ENCODE measurements at regions not wholly inside any gene's neighbourhood (a gene's known extent, or its start where the extent isn't known, plus 50 kb on each side); places are given as distances from the start of the nearest gene placed in this dataset.
"Not testable (repeated sequence)": the region's sequence is repeated elsewhere in the genome, so short reads cannot be mapped to it uniquely, and the experiment has no call there.

DNA sequence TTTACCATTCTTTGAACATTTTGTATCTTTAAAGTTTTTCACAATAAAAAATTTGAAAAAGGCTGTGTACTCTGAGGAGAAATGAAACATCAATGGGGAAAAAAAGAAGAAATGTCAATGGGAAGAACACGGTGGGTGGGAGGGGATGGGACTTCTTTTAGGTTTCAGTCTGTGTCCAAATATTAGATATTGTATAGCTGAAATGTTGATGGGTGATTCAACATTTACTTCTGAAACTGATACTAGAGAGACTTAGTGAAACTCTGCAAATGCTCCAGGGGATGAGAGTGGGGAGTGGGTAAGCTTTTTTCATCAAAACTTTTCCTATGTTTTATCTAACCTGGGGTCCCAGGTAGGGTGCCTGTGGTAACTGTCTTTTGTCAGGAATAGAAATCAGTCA lies 311.9 kb downstream of the MAN2A1 start:
- no peak for ATAC-seq
- intact Hi-C loops (cut with DNase I): no loop called here
- TF ChIP-seq, protein P1, sequence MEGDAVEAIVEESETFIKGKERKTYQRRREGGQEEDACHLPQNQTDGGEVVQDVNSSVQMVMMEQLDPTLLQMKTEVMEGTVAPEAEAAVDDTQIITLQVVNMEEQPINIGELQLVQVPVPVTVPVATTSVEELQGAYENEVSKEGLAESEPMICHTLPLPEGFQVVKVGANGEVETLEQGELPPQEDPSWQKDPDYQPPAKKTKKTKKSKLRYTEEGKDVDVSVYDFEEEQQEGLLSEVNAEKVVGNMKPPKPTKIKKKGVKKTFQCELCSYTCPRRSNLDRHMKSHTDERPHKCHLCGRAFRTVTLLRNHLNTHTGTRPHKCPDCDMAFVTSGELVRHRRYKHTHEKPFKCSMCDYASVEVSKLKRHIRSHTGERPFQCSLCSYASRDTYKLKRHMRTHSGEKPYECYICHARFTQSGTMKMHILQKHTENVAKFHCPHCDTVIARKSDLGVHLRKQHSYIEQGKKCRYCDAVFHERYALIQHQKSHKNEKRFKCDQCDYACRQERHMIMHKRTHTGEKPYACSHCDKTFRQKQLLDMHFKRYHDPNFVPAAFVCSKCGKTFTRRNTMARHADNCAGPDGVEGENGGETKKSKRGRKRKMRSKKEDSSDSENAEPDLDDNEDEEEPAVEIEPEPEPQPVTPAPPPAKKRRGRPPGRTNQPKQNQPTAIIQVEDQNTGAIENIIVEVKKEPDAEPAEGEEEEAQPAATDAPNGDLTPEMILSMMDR (IDR thresholded peaks at IDR 0.05): no peak
- Histone ChIP-seq H3K36me3 (ENCODE audit: insufficient read depth in 1 of 2, low read depth in 1 of 2) (no peaks in the 10 kb centered on the region), H3K27ac (no peak overlapping the region), H3K27me3 (ENCODE audit: insufficient read depth in 3 of 3, low read length in 2 of 3) (no peaks in the 10 kb centered on the region), H3K4me1 (no peaks in the 10 kb centered on the region), H3K9me3 (no peaks in the 10 kb centered on the region), H3K4me3 (no peak overlapping the region)
- DNase-seq: no peak
- WGBS, 3 donors: 83 to 93% (median 91%) methylated on average over 1 of the region's 1 CpG

DNA sequence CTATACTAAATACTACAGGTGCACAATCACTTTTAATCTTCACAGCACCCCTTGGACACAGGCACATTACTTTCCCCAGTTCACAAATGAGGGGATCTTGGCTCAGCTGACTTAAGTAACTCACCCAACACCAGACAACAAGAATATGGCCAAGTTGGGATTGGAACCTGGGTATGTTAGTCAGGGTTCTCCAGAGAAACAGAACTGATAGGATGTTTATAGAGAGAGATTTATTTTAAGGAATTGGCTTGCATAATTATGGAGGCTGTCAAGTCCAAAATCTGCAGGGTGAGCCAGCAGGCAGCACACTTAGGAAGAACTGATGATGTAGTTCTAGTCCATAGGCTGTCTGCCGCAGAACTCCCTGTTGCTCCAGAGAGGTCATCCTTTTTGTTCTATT lies 312.9 kb downstream of the MAN2A1 start:
- Histone ChIP-seq H3K4me1 (no peaks in the 10 kb centered on the region), H3K27ac (no peak overlapping the region), H3K27me3 (ENCODE audit: insufficient read depth in 3 of 3, low read length in 2 of 3) (no peaks in the 10 kb centered on the region), H3K4me3 (no peak overlapping the region), H3K36me3 (ENCODE audit: insufficient read depth in 1 of 2, low read depth in 1 of 2) (no peaks in the 10 kb centered on the region), H3K9me3 (no peaks in the 10 kb centered on the region)
- intact Hi-C loops (cut with DNase I): no loop called here
- DNase-seq (no peak), ATAC-seq (no peak)
- TF ChIP-seq, protein P1 (IDR thresholded peaks at IDR 0.05): no peak
- 90 to 100% (median 92%) methylated on average over 1 of the region's 1 CpG for WGBS, 3 donors

DNA sequence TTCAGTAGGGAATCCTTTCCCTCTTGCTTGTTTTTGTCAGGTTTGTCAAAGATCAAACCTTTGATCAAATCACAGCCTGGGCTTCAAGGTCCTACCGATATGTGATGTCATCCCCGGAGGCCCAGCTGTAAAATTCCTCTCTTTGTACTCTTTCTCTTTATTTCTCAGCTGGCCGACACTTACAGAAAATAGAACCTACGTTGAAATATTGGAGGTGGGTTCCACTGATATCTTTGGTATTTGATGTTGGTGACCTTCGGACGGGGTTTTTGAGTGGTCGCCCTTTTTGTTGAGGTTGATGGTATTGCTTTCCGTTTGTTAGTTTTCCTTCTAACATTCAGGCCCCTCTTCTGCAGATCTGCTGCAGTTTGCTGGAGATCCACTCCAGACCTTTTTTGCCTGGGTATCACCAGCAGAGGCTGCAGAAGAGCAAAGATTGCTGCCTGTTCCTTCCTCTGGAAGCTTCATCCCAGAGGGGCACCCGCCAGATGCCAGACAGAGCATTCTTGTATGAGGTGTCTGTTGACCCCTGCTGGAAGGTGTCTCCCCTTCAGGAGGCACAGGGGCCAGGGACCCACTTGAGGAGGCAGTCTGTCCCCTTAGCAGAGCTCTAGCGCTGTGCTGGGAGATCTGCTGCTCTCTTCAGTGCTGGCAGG lies 316.3 kb downstream of the MAN2A1 start:
- H3K27me3 ChIP-seq (ENCODE audit: insufficient read depth in 3 of 3, low read length in 2 of 3); H3K9me3 ChIP-seq; H3K4me1 ChIP-seq; H3K4me3 ChIP-seq; DNase-seq; ATAC-seq; intact Hi-C loops (cut with DNase I); H3K27ac ChIP-seq; H3K36me3 ChIP-seq (ENCODE audit: insufficient read depth in 1 of 2, low read depth in 1 of 2): not testable (repeated sequence)
- 86 to 95% (median 93%) methylated on average over 10 of the region's 10 CpGs for WGBS, 3 donors

DNA sequence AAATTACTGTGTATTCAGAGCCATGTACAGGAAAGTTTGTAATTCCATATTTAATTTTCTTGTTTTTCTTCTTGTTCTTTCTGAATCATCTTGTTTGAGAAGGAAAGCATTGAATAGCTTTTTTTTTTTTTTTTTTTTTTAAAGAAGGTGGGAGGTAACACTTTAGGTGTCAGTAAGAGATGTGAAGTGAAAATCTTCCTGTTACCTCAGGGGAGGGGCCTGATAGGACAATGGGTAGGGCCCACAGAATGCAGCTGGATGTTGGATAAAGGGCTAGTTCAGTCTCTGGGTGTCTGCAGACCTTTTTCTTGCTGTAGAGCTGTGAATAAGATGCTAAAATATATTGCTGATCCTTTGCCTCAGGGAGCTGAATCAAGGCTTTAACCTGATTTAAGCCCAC lies 317.4 kb downstream of the MAN2A1 start:
- Histone ChIP-seq H3K27ac (no peak overlapping the region), H3K27me3 (ENCODE audit: insufficient read depth in 3 of 3, low read length in 2 of 3) (no peaks in the 10 kb centered on the region), H3K4me3 (no peak overlapping the region), H3K9me3 (no peaks in the 10 kb centered on the region), H3K36me3 (ENCODE audit: insufficient read depth in 1 of 2, low read depth in 1 of 2) (no peaks in the 10 kb centered on the region), H3K4me1 (no peaks in the 10 kb centered on the region)
- TF ChIP-seq, protein P1 (IDR thresholded peaks at IDR 0.05): no peak
- intact Hi-C loops (cut with DNase I): no loop called here
- DNase-seq (no peak), ATAC-seq (no peak)

DNA sequence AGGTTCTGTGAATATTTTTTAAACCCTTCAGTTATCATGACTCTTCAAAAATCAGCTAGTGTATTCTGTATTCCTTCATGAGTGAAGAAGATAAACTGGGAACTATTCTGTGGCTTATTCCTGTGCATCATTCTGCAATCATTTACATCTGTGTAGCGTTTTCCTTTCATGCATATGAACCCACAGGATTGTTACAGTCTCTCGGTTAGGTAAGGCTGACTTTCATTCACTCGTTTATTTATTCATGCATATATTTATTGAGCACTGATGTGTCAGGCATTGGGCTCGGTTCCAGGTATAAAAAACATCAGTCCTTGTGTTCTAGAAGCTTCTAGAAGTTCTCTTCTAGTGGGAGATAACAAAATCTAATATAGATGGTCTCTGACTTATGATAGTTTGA lies 318.4 kb downstream of the MAN2A1 start:
- ATAC-seq (no peak), DNase-seq (no peak)
- intact Hi-C loops (cut with DNase I): no loop called here
- 78 to 82% (median 81%) methylated on average over 4 of the region's 4 CpGs for WGBS, 3 donors
- no peak overlapping the region for H3K4me3 ChIP-seq
- TF ChIP-seq, protein P1 (IDR thresholded peaks at IDR 0.05): no peak
- no peaks in the 10 kb centered on the region for H3K9me3 ChIP-seq
- H3K36me3 ChIP-seq (ENCODE audit: insufficient read depth in 1 of 2, low read depth in 1 of 2): no peaks in the 10 kb centered on the region
- H3K27ac ChIP-seq: no peak overlapping the region
- no peaks in the 10 kb centered on the region for H3K27me3 ChIP-seq (ENCODE audit: insufficient read depth in 3 of 3, low read length in 2 of 3)
- H3K4me1 ChIP-seq: no peaks in the 10 kb centered on the region

Measured in psoas muscle (tissue), 7 donors.